Peyer's patch (tissue), 4 donors: ENCODE measurements at regions not wholly inside any gene's neighbourhood (a gene's known extent, or its start where the extent isn't known, plus 50 kb on each side); places are given as distances from the start of the nearest gene placed in this dataset.

Source experiments
- POLR2A ChIP-seq, 2 donors: fragments of 450-650 bp; IDR thresholded peaks; one replicate each; pipeline ENCODE4 v1.5.1; 2017; ENCODE audit warnings: antibody characterized with exemption in 2 of 2, mild to moderate bottlenecking in 2 of 2, moderate library complexity in 2 of 2
- TF ChIP-seq, protein P1 (sequence below), 6 experiments: fragments of 450-650 bp in 4 of 6; fragments of 200-600 bp in 2 of 6; sonication (generic) in 1 of 6; IDR thresholded peaks; one replicate each; pipeline ENCODE4 v1.5.1; 2017 to 2019; ENCODE audit warnings: antibody characterized with exemption in 6 of 6, mild to moderate bottlenecking in 3 of 6, moderate library complexity in 1 of 6

GRCh38 chr3:152151216-152151876 is 117.4 kb upstream of the MBNL1 start:
- TF ChIP-seq, protein P1, sequence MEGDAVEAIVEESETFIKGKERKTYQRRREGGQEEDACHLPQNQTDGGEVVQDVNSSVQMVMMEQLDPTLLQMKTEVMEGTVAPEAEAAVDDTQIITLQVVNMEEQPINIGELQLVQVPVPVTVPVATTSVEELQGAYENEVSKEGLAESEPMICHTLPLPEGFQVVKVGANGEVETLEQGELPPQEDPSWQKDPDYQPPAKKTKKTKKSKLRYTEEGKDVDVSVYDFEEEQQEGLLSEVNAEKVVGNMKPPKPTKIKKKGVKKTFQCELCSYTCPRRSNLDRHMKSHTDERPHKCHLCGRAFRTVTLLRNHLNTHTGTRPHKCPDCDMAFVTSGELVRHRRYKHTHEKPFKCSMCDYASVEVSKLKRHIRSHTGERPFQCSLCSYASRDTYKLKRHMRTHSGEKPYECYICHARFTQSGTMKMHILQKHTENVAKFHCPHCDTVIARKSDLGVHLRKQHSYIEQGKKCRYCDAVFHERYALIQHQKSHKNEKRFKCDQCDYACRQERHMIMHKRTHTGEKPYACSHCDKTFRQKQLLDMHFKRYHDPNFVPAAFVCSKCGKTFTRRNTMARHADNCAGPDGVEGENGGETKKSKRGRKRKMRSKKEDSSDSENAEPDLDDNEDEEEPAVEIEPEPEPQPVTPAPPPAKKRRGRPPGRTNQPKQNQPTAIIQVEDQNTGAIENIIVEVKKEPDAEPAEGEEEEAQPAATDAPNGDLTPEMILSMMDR (IDR thresholded peaks at IDR 0.05) = no peak
- TF ChIP-seq POLR2A (IDR thresholded peaks at IDR 0.05) = no peak
